ENCODE measurements at regions not wholly inside any gene's neighbourhood (a gene's known extent, or its start where the extent isn't known, plus 50 kb on each side); places are given as distances from the start of the nearest gene placed in this dataset.

DNA sequence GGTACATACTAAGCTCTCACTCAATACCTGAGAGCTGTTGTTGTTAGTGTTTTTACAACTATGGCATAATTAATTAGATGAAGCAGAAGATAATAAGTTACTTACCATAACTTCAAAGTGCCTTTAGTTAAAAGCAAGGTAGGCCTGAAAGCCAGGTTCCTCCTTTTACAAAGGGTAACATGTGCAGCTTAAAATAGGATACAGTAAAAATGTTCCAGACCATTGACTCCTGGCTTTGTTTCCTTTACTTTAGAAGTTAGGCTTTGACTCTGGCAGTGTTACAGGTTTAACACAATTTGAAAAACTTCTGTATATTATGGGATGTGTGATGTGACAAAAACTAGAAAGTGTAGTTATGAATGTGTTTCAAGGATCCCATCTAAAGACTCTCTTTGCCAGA is 522.5 kb downstream of the EPM2A start:
- no peak for DNase-seq

DNA sequence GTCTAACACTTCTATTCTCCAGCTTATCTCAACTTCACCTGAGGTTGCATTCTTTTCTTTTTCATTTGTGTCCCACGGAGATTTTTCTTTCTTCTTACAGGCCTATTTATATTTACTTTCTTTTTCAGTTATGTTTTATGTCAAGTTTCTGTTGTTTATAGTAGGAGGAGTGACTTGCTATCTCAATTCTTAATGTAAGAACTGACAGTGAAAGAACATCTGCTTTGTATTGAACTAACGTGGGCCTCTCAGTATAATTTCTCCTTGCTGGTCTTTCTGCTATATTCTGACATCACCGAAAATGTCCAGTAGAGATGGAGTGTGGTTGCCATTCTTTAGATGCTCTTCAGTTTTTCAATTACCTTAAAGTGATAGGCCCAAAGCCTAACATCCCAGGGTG is 521.7 kb downstream of the EPM2A start:
- DNase-seq, result no peak

DNA sequence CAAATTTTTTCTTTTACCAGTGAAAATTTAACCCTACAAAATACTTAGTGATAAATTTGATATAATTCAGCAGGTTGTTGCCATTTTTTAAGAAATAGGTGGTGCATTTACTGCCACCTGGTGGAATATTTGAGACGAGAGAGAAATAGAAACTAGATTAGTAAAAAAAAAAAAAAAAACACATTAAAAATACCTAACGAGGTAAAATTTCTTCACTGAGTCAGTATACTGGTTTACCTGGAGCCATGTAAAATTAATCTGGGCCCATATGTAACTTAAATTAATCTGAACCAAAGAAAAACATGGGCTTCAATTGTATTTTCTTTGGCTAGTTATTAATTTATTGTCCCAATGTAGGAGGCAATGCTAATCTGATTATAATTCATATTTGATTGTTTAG is 520.8 kb downstream of the EPM2A start:
- no peak for DNase-seq

DNA sequence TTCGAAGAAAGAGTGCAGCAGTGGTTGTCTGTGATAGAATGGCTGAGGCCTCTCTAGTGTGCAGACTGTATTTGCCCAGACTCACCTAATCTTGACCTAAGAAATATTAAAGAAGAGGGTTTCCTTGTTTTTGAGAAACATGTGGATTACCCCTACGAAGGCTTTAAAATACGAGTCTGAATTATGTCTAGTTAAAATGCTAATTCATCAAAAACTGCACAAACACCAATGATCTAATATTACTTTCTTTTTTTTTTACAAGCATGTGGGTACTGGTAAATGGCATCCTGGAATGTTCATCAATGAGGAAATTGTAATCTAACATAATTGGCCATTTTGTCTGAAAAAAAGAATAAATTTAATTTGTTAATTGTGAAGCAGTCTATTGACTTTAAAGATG is 510.9 kb downstream of the EPM2A start:
- no peak for DNase-seq

DNA sequence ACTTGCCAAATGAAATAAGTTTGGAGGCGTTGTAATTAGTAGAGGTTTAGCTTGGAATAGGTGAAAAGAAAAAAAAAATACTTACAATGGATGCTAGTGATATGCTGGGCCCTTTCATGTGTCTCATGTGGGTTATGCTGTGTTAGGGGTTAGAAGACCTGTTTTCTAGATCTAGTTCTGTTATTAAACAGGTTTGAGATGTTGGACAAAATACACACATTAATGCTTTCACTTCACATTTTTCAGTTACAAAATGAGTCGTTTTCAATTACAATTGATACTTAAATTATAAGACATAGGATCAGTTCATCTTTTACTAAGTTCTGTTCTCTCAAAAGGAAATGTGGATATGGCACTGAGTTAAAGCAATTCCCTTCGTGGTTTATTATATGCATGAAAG is 509.8 kb downstream of the EPM2A start:
- DNase-seq, result no peak

DNA sequence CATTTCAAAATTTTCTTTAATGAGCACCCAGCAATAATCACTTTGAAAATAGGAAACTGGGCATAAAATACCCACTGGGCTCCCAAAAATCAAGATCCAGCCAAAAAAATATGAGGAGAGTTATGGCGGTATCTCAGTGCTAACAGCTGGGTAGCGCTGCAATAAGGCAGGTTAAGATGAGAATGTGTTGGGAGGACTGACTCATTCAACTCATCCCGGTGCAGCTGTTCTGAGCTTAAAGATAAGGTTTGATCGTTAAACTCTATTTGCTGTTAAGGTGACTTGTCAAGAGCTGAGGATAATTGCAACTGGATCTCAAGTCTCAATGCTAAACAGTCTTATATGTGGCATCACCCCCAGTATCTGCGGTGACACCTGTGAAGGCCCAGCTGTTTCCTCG is 507.7 kb downstream of the EPM2A start:
- no peak for DNase-seq

DNA sequence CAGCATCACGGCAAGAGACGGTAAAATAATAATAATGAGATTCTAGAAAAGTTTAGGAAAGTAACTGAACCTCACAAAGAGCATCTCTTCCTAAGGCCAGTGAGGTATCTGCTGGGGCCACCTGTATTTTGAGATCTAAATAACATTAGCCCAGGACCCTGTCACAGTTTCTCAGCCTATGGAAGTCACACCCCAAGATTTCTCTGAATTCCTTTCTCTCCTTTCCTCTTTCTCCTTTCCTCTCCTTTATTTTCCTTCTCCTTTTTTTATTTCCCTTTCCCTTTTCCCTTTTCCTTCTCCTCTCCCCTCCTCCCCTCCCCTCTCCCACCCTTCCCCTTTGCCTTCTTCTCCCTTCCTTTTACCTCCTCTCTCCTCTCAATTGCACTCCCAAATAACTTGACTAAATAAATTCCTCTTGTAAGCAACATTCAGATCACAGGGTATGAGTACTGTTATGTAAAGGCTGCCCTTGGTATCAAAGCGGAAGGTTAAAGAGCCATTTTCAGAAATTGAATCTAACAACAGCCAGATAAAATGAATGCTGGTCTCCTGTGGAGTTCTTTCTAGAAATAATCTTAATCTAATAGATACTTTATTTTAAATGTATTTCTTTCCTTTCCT is 506.2 kb downstream of the EPM2A start:
- no peak for DNase-seq

DNA sequence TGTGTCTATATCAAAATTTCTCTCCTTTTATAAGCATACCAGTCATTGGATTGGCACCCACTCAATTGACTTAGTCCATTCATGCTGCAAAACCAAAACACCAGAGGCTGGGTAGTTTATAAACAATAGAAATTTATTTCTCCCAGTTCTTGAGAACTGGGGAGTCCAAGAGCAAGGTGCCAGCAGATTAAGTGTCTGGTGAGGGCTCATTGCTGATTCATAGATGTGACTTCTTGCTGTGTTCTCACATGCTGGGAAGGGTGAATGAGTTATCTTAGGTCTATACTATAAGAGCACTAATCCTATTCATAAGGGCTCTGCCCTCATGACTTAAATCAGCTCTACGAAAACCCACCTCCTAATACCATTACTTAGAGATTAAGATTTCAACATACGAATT is 501.4 kb downstream of the EPM2A start:
- no peak for DNase-seq

DNA sequence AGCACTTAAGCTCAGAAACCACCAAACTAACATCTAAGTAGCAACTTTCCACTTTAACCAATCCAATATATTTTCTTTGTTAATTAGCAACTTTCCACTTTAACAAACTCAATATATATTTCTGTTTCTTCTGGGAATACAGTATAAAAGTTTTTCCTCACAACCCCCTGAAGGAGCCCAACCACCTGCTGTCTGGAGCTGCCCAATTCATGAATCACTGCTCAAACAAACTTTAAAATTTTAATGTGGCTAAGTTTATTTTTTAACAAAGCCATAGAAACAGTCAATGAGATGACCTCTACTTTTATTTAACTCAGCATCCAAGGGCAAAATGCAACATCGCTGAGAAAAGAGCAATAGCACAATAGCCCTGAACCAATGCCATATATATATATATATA is 500.1 kb downstream of the EPM2A start:
- DNase-seq, result no peak

DNA sequence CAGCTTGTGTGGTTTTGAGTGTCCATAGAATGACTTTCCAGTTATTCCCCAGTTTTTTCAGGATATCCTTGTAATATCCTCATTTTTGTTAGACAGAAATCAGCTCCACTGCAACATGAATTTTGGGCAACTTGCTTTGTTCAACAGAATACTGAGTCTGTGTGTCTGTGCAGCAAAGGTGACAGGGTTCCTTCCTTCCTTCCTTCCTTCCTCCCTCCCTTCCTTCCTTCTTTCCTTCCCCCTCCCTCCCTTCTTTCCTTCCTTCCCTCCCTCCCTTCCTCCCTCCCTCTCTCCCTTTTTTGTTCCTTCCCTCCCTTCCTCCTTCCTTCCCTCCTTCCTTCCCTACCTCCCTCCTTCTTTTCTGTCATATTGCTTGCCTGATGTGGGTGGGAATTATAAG is 496.5 kb downstream of the EPM2A start:
- DNase-seq, result no peak

DNA sequence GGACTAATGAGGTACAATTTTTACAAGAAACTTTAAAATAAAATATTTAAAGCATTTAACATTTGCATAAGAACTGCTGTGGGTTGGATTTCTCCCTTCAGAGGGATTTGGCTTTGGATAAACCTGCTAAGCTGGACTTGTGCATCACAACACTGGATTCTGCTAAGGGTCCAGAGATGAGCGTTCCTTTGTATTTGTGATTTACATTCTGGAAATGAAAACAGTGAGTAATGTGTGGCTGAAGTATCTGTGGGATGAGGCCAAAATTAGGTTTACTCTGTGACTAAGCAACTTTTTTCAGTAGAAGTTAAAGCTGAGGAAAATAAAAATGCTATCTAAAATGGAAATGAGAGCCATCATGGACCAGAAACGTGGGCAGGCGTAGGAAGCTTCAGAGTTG is 494.3 kb downstream of the EPM2A start:
- DNase-seq, result no peak

DNA sequence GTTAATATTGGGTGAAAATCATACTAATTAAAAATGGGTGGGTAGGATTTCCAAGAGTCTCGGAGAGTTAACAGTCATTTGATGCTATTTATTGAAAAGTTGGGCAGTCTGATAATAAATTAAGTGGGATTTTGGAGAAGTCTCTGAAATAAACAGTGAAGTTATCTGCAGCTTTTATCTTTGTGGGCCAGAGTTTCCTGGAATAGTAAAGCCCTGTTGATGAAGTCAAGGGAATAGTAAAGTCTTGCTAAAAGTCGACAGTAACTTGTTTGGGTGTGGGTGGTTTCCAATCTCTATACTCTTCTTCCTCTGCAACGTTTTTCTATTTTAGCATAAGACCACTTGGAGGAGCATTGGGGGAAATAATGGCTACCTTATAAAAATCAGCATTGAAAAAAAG is 493.6 kb downstream of the EPM2A start:
- DNase-seq, result no peak

DNA sequence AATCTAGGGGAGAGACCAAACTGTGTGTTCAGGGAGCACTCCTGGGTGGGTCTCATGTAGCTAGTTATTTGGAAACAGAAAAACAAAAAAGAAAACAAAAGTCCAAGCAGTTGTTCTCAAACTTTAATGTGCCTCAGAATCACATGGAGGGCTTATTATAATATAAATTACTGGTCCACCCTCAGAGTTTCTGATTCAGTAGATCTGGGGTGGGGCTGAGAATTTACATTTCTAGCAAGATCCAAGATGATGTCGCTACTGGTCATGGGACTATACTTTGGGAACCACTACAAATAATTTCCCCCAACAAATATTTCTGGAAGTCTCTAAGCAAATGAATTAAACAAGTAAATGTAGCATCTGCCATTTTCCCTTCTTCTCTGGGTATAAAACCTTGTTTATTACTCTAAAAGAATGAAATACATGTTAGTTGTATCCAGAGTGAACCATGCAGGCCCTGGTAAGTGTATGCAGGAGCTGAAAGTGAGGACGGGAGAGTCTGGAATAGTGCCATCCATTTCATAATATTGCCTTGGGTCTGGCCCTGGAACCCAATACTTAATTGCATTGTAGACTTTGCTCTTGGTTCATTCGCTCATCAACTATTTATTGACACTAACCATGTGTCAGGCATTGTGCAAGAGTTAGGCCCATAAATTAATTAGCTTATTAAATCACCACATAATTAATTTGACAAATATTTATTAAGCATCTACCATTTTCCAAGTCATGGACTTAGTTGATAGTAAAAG is 490.8 kb downstream of the EPM2A start:
- DNase-seq, result no peak

DNA sequence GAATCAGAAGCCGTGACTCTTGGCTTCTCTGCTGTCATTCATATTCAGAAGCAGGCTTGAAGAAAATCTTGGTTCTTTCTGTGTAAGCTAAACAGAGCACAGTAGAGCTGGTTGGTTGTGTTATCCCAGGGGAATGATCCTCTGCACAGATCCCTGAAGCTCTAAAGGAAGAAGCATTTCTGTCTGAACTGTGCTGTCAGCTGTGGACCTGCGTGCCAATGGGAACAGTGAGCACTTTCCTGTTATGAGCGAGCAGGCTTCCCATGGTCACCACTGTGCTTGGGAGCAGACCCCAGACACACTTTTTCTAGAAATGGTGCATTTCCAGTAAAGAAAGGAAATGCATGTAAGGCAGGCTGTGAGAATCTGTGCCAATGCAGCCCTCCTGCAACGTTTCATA is 490.2 kb downstream of the EPM2A start:
- no peak for DNase-seq

DNA sequence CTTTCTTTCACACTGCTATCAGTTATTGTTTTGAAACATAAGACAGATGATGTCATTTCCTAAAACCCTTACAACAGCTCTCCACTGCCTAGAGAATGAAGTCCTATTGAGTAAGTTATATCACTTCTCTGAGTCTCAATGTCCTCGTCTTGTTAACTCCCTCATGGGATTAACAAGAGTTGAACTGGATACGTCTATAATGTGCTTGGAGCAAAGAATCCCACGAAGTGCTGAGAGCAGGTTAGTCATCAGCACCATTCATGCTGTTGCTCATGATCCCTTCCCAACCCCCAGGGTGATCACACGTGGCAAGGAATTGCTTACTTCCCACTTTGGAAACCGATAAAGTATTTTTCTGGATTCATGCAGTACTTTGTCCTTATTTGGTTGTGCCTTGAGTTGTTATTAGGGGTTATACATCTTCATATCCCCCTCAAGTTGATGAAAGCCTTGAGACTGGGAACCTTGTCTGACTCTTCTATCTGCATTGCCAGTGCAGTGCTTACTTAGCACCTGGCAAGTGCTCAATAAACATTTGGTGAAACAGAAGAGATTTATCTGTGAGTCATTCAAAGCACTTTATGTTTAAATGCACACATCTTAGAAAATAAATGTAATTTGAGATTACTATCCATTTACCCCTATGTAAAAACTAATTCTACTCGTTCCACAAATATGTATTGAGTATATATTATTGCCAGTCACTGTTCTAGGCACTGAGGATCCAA is 487.5 kb downstream of the EPM2A start:
- DNase-seq, result no peak

DNA sequence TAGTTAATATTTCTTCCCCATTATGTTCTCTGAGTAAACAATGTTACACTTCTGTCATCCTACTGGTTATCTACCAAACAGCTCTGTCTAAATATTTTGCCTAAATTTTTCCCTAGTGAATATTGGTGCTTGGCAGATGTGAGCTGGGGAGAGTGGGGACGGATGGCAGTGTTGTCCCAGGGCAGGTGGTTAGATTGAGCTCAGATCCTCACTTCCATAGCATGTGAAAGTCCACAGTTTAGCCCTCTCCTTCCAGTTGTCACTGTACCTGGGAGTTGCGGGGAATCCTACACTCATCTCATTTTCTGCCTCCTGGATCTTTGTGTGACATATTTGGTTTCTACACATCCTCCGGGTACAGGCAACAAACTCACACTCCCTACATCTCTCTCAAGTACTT is 484.9 kb downstream of the EPM2A start:
- DNase-seq, result no peak

DNA sequence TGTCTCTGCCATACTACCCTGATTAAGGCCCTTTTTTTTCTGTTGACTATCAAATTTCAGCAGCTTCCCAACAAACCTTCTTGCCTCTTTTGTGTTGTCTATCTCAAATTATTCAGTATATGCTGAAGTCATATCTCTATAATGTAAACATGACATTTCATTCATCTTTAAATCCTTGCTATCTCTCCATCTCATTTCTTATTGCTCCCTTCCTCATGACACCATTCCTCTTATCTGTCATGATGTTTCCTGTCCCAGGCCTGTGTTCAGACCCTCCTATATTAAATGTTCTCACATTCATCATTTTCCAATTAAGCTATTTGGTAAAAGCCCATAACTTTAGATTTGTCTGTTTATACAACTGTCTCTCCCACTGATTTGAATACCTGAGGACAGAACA is 482.6 kb downstream of the EPM2A start:
- no peak for DNase-seq

DNA sequence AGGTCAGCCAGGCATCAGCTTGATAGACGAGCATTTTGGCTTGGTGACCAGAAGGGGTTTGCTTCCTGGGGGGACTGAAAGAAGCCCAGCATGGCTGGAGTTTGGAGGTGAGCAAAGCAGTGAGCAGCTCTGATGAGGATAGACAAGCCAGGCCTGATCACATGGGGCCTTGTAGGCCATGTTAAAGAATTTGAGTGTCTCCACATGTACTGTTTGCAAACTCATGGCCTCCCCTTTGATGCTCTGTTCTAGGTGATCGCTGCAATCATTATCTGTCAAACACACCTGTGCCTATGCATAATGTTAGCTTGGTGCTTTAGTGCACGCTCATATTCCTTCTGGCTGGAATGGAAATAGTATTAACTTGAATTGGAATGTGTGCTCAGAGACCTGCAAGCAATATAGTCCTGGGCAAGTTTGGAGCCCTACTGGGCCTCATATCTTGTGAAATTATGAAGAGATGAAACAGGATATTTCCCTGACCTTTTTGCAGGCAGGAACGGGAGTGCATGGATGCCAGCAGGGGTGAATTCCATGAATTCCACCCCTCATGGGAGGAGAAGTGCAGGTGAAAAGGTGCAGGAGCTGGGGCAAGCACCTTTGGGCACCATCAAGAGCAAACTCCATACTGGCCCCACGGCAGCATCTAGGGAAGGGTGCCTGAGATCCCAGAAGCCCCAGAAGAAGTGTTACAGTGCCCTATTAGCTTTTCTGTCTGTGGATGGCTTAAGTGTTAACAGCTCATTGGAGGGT is 480.5 kb downstream of the EPM2A start:
- DNase-seq, result no peak

DNA sequence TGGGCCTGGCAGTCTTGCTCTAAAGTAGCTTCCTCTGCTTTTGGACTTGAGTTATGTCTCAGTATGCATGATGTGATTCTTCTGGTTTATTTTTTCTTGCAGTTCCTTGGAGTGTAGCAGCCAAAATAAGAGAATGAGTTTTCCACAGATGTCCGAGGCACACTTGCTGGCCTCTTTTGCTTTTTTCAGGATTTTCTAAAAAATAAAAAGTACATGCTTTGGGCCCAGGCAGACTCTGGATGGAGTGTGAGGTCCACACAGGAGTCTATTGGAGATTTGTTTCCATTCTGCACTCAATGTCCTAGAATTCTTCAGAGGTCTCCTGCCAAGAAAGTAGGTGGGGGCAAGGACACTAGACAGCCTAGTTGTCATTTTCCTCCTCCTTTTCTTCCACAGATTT is 477.6 kb downstream of the EPM2A start:
- no peak for DNase-seq

DNA sequence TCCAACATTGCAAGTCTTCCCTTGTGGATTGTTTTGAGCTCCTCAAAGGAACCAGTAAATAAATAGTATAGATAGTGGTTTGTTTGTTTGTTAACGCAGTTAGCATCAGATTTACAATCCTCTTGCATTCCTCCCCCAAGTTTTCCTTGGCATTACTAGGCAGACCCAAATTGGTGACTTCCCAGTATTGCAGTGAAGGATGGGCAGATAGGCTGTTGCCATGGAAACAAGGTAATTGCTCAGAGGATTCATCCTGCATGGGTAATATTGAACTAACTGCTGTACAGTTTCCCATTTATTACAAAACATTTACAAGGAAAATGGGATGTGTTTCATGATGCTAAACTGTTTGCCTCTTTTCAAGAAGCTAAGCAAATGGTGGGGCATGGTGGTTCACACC is 477.2 kb downstream of the EPM2A start:
- DNase-seq, result no peak

DNA sequence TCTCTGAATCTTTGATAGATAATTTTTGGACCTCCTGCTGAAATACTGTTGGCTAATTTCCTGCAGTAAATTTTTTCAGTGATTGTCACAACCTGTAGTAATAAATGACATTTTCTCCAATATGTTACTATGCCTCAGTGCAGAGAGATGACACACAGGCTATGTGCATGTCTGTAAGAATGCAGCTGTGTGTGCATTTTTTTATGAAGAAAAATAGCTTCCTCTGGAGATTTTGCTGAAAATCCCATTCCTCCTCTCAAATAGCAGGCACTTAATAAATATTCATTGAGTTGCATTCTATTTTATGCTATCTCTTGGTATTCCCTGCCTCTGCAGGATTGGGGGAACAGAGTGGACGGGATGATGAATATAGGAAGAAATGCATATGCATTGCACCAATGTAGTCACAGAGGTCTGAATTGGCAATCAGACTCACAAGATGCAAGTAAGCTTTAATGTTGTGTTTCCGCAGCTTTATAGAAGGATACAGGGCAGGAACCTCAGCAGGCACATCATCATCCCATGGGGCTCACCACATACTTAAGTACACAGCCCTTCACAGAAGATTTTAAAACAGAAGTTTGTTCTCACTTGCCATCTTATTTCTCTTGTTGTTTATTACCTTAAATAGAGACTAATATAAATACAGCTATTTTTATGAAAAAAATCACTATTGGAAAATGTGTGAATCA is 474.7 kb downstream of the EPM2A start:
- DNase-seq, result no peak

DNA sequence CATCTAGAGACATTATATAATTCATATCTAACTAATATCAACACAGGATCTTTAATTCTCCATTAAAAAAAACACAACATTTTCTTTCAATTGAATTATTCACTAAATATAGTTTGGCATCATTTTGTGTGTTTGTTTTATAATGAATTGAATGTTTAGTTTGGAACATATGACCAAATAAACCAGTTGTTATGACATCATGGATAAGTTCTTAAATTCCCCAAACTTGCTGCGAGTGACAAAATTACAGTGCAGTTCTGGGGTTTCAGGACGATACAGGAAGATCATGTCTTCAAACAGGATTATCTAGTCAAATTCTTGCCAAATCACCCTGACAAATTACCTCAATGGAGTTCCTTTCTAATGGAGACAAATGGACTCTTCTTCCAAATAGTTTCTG is 473.6 kb downstream of the EPM2A start:
- no peak for DNase-seq

DNA sequence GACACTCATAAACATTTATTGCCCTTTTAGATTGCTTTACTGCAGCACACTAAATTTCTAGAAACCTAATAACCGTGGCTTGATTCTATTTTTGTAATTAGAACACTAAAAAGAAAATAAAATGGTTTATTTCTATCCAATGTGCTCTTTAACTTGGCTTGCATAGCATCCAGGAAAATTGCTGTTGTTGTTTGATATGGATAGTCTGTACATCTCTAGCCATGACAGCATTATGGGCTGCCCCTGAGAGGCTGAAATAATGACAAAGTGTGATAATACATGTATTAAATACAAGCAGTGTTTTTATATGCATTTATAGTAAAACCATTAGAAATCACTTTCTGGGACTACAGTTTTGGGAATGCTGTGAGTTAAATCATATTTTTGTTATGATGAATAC is 472.5 kb downstream of the EPM2A start:
- no peak for DNase-seq

All from activated gamma-delta T cell (primary cell).